SK-N-MC (cell line): ENCODE measurements at regions not wholly inside any gene's neighbourhood (a gene's known extent, or its start where the extent isn't known, plus 50 kb on each side); places are given as distances from the start of the nearest gene placed in this dataset.

ENCODE experiments used
- DNase-seq: peaks from one replicate; pipeline ENCODE4 v3.0.0-alpha.2; 2011; ENCODE audit warnings: low read depth, low spot score
- H3K27ac ChIP-seq: fragments of 200-600 bp; sonication (generic); 2 replicates; pipeline ENCODE4 v1.5.1; 2016; ENCODE audit warnings: mixed run types
- H3K36me3 ChIP-seq: fragments of 200-600 bp; sonication (generic); 2 replicates; pipeline ENCODE4 v1.6.1; 2017; ENCODE audit warnings: antibody characterized with exemption, low read length, mixed read lengths; ENCODE audit not compliant: insufficient read depth
- H3K4me3 ChIP-seq: fragments of 200-600 bp; sonication (generic); 2 replicates; pipeline ENCODE4 v1.5.1; 2016
- H3K9ac ChIP-seq: fragments of 200-600 bp; sonication (generic); 2 replicates; pipeline ENCODE4 v1.8.0; 2017; ENCODE audit warnings: mixed run types, mixed read lengths; ENCODE audit not compliant: insufficient read length
- H3K9me3 ChIP-seq: fragments of 200-600 bp; sonication (generic); 2 replicates; pipeline ENCODE4 v1.6.1; 2017; ENCODE audit warnings: low read depth, mild to moderate bottlenecking, antibody characterized with exemption, low read length, moderate library complexity, mixed read lengths
- EZH2 ChIP-seq: fragments of 200-600 bp; sonication (generic); IDR thresholded peaks from one replicate; pipeline ENCODE4 v1.6.1; 2017; ENCODE audit warnings: antibody characterized with exemption
- FOXP2 ChIP-seq: optimal IDR thresholded peaks from 2 replicates; pipeline ENCODE3; 2011; ENCODE audit warnings: mild to moderate bottlenecking, moderate library complexity; ENCODE audit not compliant: insufficient read depth; ENCODE audit errors: extremely low read length, control extremely low read depth
- POLR2AphosphoS5 ChIP-seq: IDR thresholded peaks from 2 replicates; pipeline ENCODE4 v1.6.1; 2012; ENCODE audit warnings: mild to moderate bottlenecking, low read depth, low read length, borderline replicate concordance

GRCh38 chr4:124420166-124420695 lies 292.3 kb downstream of the ANKRD50 start:
- Histone ChIP-seq H3K36me3 (no peaks in the 10 kb centered on the region), H3K9ac (no peak overlapping the region), H3K27ac (no peak overlapping the region), H3K4me3 (no peak overlapping the region), H3K9me3 (no peaks in the 10 kb centered on the region)
- no peak for DNase-seq
- no peak for TF ChIP-seq EZH2
- TF ChIP-seq POLR2AphosphoS5: no peak
- no peak for TF ChIP-seq FOXP2

- DNase-seq: no peak
- H3K9me3 ChIP-seq: no peaks in the 10 kb centered on the region
- TF ChIP-seq POLR2AphosphoS5 (no peak), EZH2 (no peak), FOXP2 (no peak)
- no peaks in the 10 kb centered on the region for H3K36me3 ChIP-seq
- H3K4me3 ChIP-seq: no peak overlapping the region
- H3K9ac ChIP-seq: no peak overlapping the region
- no peak overlapping the region for H3K27ac ChIP-seq
Observed at GRCh38 chr4:124423160-124423559, 289.4 kb downstream of the ANKRD50 start.

DNA sequence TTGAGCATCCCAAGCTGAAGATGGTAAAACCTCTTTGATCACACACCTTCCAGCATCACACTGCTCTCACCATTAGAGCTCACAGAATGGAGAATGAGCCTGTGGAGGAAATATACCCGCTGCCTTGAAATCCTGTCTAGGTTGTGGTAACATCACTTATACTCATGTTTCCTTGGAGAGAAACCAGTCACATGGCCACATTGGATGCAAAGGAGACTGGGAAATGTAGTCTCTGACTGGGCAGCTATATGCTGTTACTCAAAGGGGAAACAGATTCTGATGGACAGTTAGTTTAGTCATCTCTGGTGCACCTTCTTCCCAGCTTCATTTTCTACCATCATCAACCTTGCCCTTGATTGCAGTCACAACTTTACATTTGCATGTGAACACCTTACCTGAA lies 286.3 kb downstream of the ANKRD50 start:
- Histone ChIP-seq H3K4me3 (no peak overlapping the region), H3K27ac (no peak overlapping the region), H3K9ac (no peak overlapping the region), H3K36me3 (no peaks in the 10 kb centered on the region), H3K9me3 (no peaks in the 10 kb centered on the region)
- TF ChIP-seq POLR2AphosphoS5 (no peak), FOXP2 (no peak), EZH2 (no peak)
- DNase-seq: no peak

DNA sequence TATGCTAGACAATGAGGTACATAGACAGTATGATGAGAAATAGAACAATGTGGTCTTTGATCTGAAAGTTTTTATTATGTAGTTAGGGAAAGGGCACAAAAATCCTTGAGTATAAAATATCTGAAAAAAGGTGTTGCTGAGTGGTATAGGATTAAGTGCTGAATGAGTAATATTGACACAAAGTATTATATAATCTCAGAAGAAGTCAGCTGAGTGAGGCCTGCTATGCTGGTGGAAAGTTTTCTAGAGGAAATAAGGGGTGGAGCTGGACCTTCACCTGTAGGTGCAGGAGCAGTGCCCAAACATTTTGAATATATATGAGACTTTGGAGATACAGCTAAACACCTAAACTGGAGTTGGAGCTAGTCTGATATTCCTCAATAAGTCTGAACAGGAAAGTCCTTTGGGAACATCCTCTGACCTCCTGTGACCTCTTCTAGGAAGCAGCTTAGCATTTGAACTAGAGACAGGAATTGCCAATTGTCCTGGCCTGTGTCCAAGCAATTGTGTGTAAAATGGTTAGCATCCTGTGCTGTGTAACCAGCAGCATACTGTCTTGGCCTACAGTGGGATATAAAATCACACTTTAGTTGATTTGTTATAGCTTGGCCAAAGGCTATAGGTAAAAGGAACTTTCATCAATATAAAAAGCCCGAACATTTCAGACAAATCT lies 285.3 kb downstream of the ANKRD50 start:
- Histone ChIP-seq H3K9ac (no peak overlapping the region), H3K4me3 (no peak overlapping the region), H3K9me3 (no peaks in the 10 kb centered on the region), H3K36me3 (no peaks in the 10 kb centered on the region), H3K27ac (no peak overlapping the region)
- no peak for TF ChIP-seq FOXP2
- TF ChIP-seq EZH2: no peak
- TF ChIP-seq POLR2AphosphoS5: no peak
- no peak for DNase-seq

- H3K9me3 ChIP-seq: no peaks in the 10 kb centered on the region
- no peak overlapping the region for H3K4me3 ChIP-seq
- no peak overlapping the region for H3K27ac ChIP-seq
- no peak for DNase-seq
- no peak overlapping the region for H3K9ac ChIP-seq
- TF ChIP-seq FOXP2: no peak
- no peak for TF ChIP-seq POLR2AphosphoS5
- no peak for TF ChIP-seq EZH2
- no peaks in the 10 kb centered on the region for H3K36me3 ChIP-seq
Observed at GRCh38 chr4:124428648-124429047, 283.9 kb downstream of the ANKRD50 start.

DNA sequence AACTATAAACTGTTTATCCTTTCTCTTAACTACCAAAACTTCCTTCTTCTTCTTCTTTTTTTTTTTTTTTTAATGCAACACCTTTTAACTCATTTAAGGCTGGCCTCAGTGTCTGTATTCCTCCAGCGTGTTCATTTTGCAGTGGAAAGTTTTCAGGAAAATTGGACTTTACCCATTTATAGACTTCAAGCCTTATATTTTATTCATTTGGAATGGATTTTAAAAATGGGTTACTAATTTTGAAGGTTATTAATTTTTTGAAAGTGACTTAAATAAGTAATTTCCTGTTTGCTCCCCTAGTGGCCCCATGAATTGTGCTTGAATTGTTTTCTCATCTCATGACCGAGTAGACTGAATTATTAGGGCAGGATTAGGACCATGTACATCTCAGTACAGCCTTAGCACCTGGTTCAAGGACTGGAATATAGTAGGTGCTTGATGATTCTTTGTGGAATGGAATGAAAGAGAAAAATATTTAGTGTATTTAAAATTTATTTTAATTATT lies 282.7 kb downstream of the ANKRD50 start:
- no peaks in the 10 kb centered on the region for H3K36me3 ChIP-seq
- no peaks in the 10 kb centered on the region for H3K9me3 ChIP-seq
- H3K4me3 ChIP-seq: peak overlapping the region; percentile 69
- no peak for TF ChIP-seq FOXP2
- no peak for TF ChIP-seq EZH2
- DNase-seq: no peak
- H3K27ac ChIP-seq: peak overlapping the region; percentile 42; the same call in 1 of the 2 replicates
- no peak overlapping the region for H3K9ac ChIP-seq

- TF ChIP-seq POLR2AphosphoS5 (no peak), EZH2 (no peak), FOXP2 (no peak)
- Histone ChIP-seq H3K9me3 (no peaks in the 10 kb centered on the region), H3K27ac (no peak overlapping the region), H3K4me3 (no peak overlapping the region), H3K9ac (no peak overlapping the region), H3K36me3 (no peaks in the 10 kb centered on the region)
- DNase-seq: no peak
Observed at GRCh38 chr4:124431653-124432192, 280.8 kb downstream of the ANKRD50 start.

DNA sequence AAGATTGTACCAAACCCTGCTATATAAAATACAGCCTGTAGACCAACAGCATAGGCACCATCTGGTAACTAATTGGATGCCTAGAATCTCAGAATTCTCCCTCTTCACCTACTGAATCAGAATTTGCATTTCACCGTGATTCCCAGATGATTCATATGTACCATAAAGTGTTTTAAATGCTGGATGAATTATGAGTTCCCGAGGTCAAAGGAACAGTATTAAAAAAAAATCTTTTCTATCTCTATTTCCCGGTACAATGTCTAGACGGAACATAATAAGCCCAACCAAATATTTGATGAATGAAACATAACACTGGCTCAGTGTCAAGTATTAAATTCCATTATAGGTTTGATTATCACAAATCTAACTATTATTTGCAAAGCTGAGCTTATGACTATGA lies 280.0 kb downstream of the ANKRD50 start:
- H3K9me3 ChIP-seq: no peaks in the 10 kb centered on the region
- no peaks in the 10 kb centered on the region for H3K36me3 ChIP-seq
- DNase-seq: no peak
- TF ChIP-seq EZH2 (no peak), POLR2AphosphoS5 (no peak), FOXP2 (no peak)
- no peak overlapping the region for H3K9ac ChIP-seq
- H3K27ac ChIP-seq: no peak overlapping the region
- no peak overlapping the region for H3K4me3 ChIP-seq

- Histone ChIP-seq H3K27ac (no peak overlapping the region), H3K9ac (no peak overlapping the region), H3K4me3 (no peak overlapping the region), H3K9me3 (no peaks in the 10 kb centered on the region), H3K36me3 (no peaks in the 10 kb centered on the region)
- DNase-seq: no peak
- TF ChIP-seq EZH2: no peak
- no peak for TF ChIP-seq POLR2AphosphoS5
- TF ChIP-seq FOXP2: no peak
Observed at GRCh38 chr4:124433044-124433443, 279.5 kb downstream of the ANKRD50 start.

DNA sequence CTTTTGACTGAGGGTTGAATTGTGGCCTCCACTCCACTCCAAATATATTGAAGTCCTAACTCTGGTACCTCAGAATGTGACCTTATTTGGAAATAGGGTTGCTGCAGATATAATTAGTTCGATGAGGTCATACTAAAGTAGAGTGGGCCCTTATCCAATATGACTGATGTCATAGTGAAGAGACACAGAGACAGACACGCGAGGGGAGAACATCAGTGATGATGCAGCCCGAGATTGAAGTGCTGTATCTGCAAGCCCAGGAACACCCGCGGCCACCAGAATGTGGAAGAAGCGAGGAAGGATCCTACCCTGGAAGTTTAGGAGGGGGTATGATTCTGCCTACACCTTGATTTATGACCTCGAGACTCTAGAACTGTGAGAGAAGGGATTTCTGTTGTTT lies 279.0 kb downstream of the ANKRD50 start:
- no peak for TF ChIP-seq FOXP2
- no peak for TF ChIP-seq EZH2
- no peak for TF ChIP-seq POLR2AphosphoS5
- H3K27ac ChIP-seq: no peak overlapping the region
- no peaks in the 10 kb centered on the region for H3K9me3 ChIP-seq
- no peak overlapping the region for H3K9ac ChIP-seq
- no peak for DNase-seq
- H3K36me3 ChIP-seq: no peaks in the 10 kb centered on the region
- H3K4me3 ChIP-seq: no peak overlapping the region
